ENCODE measurements at regions not wholly inside any gene's neighbourhood (a gene's known extent, or its start where the extent isn't known, plus 50 kb on each side); places are given as distances from the start of the nearest gene placed in this dataset.

DNA sequence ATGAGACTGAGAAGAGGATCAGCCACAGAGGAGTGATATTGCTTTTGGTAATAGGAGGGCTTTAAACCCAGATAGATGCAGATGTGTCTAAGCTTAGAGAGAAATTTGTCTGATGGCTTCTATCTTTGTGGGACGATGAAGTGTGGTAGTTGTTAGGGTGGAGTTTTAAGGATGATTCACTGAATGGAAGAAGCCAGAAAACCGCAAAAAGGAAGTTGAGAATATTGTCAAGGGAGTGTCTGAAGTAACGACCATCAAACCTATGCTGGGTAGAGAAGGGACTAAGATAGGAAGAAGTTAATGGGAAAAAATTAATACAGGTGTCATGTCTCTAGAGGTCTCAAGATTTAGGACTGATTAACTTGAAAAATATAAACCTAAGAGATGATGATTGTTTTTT lies 195.6 kb upstream of the MC4R start:
- TF ChIP-seq, protein P1, sequence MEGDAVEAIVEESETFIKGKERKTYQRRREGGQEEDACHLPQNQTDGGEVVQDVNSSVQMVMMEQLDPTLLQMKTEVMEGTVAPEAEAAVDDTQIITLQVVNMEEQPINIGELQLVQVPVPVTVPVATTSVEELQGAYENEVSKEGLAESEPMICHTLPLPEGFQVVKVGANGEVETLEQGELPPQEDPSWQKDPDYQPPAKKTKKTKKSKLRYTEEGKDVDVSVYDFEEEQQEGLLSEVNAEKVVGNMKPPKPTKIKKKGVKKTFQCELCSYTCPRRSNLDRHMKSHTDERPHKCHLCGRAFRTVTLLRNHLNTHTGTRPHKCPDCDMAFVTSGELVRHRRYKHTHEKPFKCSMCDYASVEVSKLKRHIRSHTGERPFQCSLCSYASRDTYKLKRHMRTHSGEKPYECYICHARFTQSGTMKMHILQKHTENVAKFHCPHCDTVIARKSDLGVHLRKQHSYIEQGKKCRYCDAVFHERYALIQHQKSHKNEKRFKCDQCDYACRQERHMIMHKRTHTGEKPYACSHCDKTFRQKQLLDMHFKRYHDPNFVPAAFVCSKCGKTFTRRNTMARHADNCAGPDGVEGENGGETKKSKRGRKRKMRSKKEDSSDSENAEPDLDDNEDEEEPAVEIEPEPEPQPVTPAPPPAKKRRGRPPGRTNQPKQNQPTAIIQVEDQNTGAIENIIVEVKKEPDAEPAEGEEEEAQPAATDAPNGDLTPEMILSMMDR (IDR thresholded peaks at IDR 0.05) = no peak
- TF ChIP-seq ZFX (IDR thresholded peaks at IDR 0.05; ENCODE audit: borderline replicate concordance) = no peak

DNA sequence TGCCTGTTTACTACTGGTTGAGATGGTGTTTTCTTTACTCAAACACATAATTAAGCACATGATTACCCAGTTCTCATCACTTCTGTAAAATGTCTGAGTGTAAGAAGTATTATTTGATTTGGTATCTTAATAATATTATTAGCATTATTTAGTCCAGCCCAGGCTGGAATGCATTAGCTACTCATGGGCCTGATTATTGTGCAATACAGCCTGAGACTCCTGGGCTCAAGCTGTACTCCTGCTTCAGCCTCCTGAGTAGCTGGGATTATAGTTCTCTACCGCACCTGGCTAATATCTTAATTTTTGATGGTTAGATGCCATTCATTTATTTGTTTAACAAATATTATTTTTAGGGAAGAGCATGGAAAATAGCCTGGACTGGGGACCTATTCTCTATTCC lies 197.6 kb upstream of the MC4R start:
- TF ChIP-seq ZFX (IDR thresholded peaks at IDR 0.05; ENCODE audit: borderline replicate concordance) = no peak
- TF ChIP-seq, protein P1 (IDR thresholded peaks at IDR 0.05) = no peak
- no peak overlapping the region for H3K27ac ChIP-seq

More for the DNA sequence above, 195.6 kb upstream of the MC4R start:
- no peak overlapping the region for H3K27ac ChIP-seq

DNA sequence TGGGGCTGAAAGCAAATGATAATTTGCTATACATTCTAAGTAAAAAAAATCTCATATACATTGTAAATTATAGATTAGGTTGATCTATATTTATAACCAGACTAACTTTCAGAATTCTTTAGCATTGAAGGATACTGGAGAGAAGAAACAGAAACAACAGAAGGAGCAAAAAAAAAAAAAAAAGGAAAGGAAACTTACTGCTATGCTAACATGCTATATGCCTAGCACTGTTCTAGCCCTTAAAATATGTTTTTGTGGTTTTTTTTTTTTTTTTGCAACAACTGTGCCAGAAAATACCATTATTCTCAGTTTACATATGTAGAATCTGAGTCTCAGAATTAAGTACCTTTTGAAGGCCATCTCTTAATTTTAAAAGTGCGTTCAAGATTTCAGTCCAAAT lies 204.9 kb upstream of the MC4R start:
- no peak for TF ChIP-seq ZFX (IDR thresholded peaks at IDR 0.05; ENCODE audit: borderline replicate concordance)
- H3K27ac ChIP-seq = no peak overlapping the region

DNA sequence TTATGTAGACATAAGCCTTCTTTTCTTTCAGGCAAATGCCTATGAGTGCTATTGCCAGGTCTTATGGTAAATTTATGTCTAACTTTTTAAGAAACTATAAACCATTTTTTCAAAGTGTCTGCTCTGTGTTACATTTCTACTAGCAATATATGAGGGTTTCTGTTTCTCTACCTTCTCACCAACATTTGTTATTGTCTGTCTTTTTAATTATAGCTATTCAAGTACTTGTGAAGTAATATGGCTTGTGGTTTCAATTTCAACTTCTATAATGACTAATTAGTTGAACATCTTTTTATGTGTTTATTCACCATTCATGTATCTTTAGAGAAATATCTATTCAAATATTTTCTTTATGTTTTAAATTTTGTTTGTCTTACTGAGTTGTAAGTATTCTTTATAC lies 213.1 kb upstream of the MC4R start:
- no peak overlapping the region for H3K27ac ChIP-seq
- TF ChIP-seq, protein P1 (IDR thresholded peaks at IDR 0.05) = no peak
- no peak for TF ChIP-seq ZFX (IDR thresholded peaks at IDR 0.05; ENCODE audit: borderline replicate concordance)

DNA sequence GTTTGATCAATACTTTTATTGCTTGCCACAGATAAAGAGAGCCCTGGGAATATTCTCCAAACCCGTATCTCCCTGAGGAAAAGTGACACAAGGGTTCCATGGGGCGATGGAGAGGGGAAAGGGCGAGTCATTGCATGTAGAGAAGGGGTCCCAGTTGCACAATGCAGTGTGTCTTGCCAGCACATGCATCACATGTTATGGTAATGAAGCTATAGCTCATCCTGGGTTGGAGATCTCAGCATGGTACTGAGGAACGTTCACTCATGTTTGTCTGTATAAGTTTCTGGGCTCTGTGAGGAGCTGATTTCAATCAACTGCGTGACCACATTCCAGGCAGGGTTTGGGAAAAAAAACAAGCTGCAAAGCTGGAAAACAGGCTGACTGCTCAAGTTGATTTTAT lies 220.7 kb upstream of the MC4R start:
- no peak for TF ChIP-seq ZFX (IDR thresholded peaks at IDR 0.05; ENCODE audit: borderline replicate concordance)

DNA sequence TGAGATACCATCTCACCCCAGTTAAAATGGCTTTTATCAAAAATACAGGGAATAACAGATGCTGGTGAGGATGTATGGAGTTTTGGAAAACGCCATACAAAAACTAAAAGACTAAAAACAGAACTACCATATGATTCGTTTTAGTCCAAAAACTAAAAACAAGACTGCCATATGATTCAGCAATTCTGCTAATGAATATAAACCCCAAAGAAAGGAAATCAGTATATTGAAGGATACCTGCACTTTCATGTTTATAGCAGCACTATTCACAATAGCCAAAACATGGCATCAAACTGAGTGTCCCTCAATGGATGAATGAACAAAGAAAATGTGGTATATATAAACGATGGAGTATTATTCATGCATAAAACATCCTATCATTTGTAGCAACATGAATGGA lies 224.4 kb upstream of the MC4R start:
- H3K27ac ChIP-seq = no peak overlapping the region
- TF ChIP-seq, protein P1 (IDR thresholded peaks at IDR 0.05) = no peak
- TF ChIP-seq ZFX (IDR thresholded peaks at IDR 0.05; ENCODE audit: borderline replicate concordance) = no peak

More for the DNA sequence above, 220.7 kb upstream of the MC4R start:
- H3K27ac ChIP-seq = no peak overlapping the region

DNA sequence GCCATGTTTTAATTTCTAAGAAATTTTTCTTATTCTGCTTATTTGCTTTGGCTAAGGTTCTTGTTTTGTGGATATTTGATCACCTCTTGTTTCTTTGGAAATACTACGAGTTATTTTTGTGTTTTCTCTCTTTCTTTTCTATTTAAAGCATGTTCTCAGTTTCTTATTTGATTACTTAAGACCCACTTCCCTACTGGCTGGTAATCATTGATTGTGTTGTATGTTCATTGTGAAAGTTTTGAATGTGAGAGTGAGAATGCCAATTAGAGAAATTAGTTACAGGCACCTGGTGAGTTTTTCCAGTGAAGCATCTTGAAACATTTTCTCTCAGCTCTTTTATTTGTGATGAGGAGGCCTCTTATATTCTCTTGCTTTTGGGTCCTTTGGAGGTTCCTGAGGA lies 226.7 kb upstream of the MC4R start:
- H3K27ac ChIP-seq = no peak overlapping the region

DNA sequence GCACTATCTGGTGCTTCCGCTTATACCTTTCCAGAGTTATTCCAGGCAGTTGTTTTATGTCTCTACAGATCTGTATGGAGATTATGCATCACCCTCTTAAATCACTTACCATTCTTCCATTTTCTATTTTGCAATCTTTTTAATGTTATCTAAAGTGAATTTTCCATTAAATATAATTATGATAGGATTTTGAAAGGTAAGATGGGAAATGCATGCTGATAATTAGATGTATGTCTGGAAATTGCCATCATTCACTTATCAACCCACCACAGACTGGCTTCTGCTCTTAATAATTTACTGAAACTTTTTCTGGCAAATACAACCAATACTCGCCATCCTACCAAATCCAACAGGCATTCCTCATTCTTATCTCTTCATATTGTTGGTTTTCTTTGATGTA lies 227.4 kb upstream of the MC4R start:
- no peak overlapping the region for H3K27ac ChIP-seq
- TF ChIP-seq, protein P1 (IDR thresholded peaks at IDR 0.05) = no peak
- TF ChIP-seq ZFX (IDR thresholded peaks at IDR 0.05; ENCODE audit: borderline replicate concordance) = no peak

More for the DNA sequence above, 226.7 kb upstream of the MC4R start:
- no peak for TF ChIP-seq ZFX (IDR thresholded peaks at IDR 0.05; ENCODE audit: borderline replicate concordance)
- TF ChIP-seq, protein P1 (IDR thresholded peaks at IDR 0.05) = no peak
